ENCODE measurements at regions not wholly inside any gene's neighbourhood (a gene's known extent, or its start where the extent isn't known, plus 50 kb on each side); places are given as distances from the start of the nearest gene placed in this dataset.
"Not testable (repeated sequence)": the region's sequence is repeated elsewhere in the genome, so short reads cannot be mapped to it uniquely, and the experiment has no call there.

- no peak for DNase-seq
Measured at GRCh38 chrX:42832764-42833549, 55.0 kb upstream of the PPP1R2C start.

- DNase-seq, result not testable (repeated sequence)
Measured at GRCh38 chrX:42833550-42833940, 55.6 kb upstream of the PPP1R2C start.

- no peak for DNase-seq
Measured at GRCh38 chrX:42837101-42837726, 59.3 kb upstream of the PPP1R2C start.

- no peak for DNase-seq
Measured at GRCh38 chrX:42837747-42838146, 59.8 kb upstream of the PPP1R2C start.

GRCh38 chrX:42839632-42840031 lies 61.7 kb upstream of the PPP1R2C start:
- DNase-seq, result no peak

GRCh38 chrX:42846741-42847140 lies 68.8 kb upstream of the PPP1R2C start:
- DNase-seq, result no peak

- no peak for DNase-seq
Measured at GRCh38 chrX:42855259-42855658, 77.3 kb upstream of the PPP1R2C start.

GRCh38 chrX:42857766-42858165 lies 79.8 kb upstream of the PPP1R2C start:
- DNase-seq, result no peak

GRCh38 chrX:42869011-42869410 lies 91.0 kb upstream of the PPP1R2C start:
- DNase-seq, result no peak

- DNase-seq, result no peak
Measured at GRCh38 chrX:42869659-42870476, 91.9 kb upstream of the PPP1R2C start.

GRCh38 chrX:42886519-42886918 lies 108.6 kb upstream of the PPP1R2C start:
- no peak for DNase-seq

GRCh38 chrX:42900947-42901346 lies 123.0 kb upstream of the PPP1R2C start:
- no peak for DNase-seq

- DNase-seq, result no peak
Measured at GRCh38 chrX:42902513-42902912, 124.5 kb upstream of the PPP1R2C start.

- no peak for DNase-seq
Measured at GRCh38 chrX:42920752-42921151, 142.8 kb upstream of the PPP1R2C start.

GRCh38 chrX:42930071-42930470 lies 152.1 kb upstream of the PPP1R2C start:
- DNase-seq, result no peak

- DNase-seq, result no peak
Measured at GRCh38 chrX:42930951-42931350, 153.0 kb upstream of the PPP1R2C start.

- no peak for DNase-seq
Measured at GRCh38 chrX:42933187-42933586, 155.2 kb upstream of the PPP1R2C start.

- DNase-seq, result peak; percentile 46 to 50
Measured at GRCh38 chrX:42934020-42934726, 156.2 kb upstream of the PPP1R2C start.

- no peak for DNase-seq
Measured at GRCh38 chrX:42941671-42942070, 163.7 kb upstream of the PPP1R2C start.

GRCh38 chrX:42943051-42943974 lies 165.3 kb upstream of the PPP1R2C start:
- no peak for DNase-seq

GRCh38 chrX:42944381-42944998 lies 166.5 kb upstream of the PPP1R2C start:
- no peak for DNase-seq

Data from Kasumi-1 (cell line).